ENCODE measurements at regions not wholly inside any gene's neighbourhood (a gene's known extent, or its start where the extent isn't known, plus 50 kb on each side); places are given as distances from the start of the nearest gene placed in this dataset.
"Not testable (repeated sequence)": the region's sequence is repeated elsewhere in the genome, so short reads cannot be mapped to it uniquely, and the experiment has no call there.

- DNase-seq = no peak
Measured at GRCh38 chr4:58359590-58359989, 1249.4 kb upstream of the IGFBP7 start.

- DNase-seq = no peak
Measured at GRCh38 chr4:58357947-58358346, 1247.8 kb upstream of the IGFBP7 start.

GRCh38 chr4:58325070-58325469 is 1214.9 kb upstream of the IGFBP7 start:
- no peak for DNase-seq

- DNase-seq = no peak
Measured at GRCh38 chr4:58313444-58313843, 1203.3 kb upstream of the IGFBP7 start.

GRCh38 chr4:58303456-58303855 is 1193.3 kb upstream of the IGFBP7 start:
- DNase-seq = no peak

GRCh38 chr4:58301376-58301999 is 1191.3 kb upstream of the IGFBP7 start:
- no peak for DNase-seq

GRCh38 chr4:58286335-58286734 is 1176.2 kb upstream of the IGFBP7 start:
- no peak for DNase-seq

- not testable (repeated sequence) for DNase-seq
Measured at GRCh38 chr4:58280928-58281327, 1170.7 kb upstream of the IGFBP7 start.

- no peak for DNase-seq
Measured at GRCh38 chr4:58275856-58276255, 1165.7 kb upstream of the IGFBP7 start.

- DNase-seq = no peak
Measured at GRCh38 chr4:58274553-58274952, 1164.4 kb upstream of the IGFBP7 start.

GRCh38 chr4:58272311-58272710 is 1162.1 kb upstream of the IGFBP7 start:
- no peak for DNase-seq

- DNase-seq = no peak
Measured at GRCh38 chr4:58265734-58266133, 1155.5 kb upstream of the IGFBP7 start.

GRCh38 chr4:58261526-58261925 is 1151.3 kb upstream of the IGFBP7 start:
- DNase-seq = no peak

- DNase-seq = no peak
Measured at GRCh38 chr4:58254291-58254690, 1144.1 kb upstream of the IGFBP7 start.

- no peak for DNase-seq
Measured at GRCh38 chr4:58252656-58253055, 1142.5 kb upstream of the IGFBP7 start.

GRCh38 chr4:58247792-58248191 is 1137.6 kb upstream of the IGFBP7 start:
- DNase-seq = no peak

GRCh38 chr4:58225460-58225859 is 1115.3 kb upstream of the IGFBP7 start:
- no peak for DNase-seq

- no peak for DNase-seq
Measured at GRCh38 chr4:58219179-58219578, 1109.0 kb upstream of the IGFBP7 start.

GRCh38 chr4:58216461-58216860 is 1106.3 kb upstream of the IGFBP7 start:
- no peak for DNase-seq

GRCh38 chr4:58214376-58214775 is 1104.2 kb upstream of the IGFBP7 start:
- DNase-seq = no peak

- no peak for DNase-seq
Measured at GRCh38 chr4:58209551-58209950, 1099.4 kb upstream of the IGFBP7 start.

GRCh38 chr4:58209001-58209400 is 1098.8 kb upstream of the IGFBP7 start:
- no peak for DNase-seq

GRCh38 chr4:58205446-58206235 is 1095.5 kb upstream of the IGFBP7 start:
- no peak for DNase-seq

GRCh38 chr4:58192217-58192616 is 1082.0 kb upstream of the IGFBP7 start:
- no peak for DNase-seq

GRCh38 chr4:58191109-58191508 is 1080.9 kb upstream of the IGFBP7 start:
- no peak for DNase-seq
